ENCODE measurements at regions not wholly inside any gene's neighbourhood (a gene's known extent, or its start where the extent isn't known, plus 50 kb on each side); places are given as distances from the start of the nearest gene placed in this dataset.
"Not testable (repeated sequence)": the region's sequence is repeated elsewhere in the genome, so short reads cannot be mapped to it uniquely, and the experiment has no call there.

DNA sequence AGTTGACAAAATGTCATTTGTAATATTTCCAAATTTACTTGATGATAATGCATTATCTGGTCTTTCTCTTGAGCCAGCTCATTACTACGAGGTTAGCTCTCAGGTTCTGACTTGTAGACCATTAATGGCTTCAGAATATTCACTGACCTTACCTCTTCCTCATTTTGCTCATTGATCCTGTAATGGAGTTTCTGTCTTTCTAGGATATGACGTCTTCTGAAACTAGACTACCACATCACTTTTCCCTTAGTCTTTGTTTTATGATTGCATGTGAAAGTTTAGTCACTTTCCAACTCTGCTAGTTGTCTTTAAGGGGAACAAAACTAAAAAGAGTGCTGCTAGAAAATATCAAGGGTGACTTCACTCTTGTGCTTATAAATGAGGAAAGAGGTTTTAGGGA is 697.6 kb downstream of the JRKL start:
- FAIRE-seq = no peak
- no peak for DNase-seq (ENCODE audit: insufficient read length, low spot score)
- TF ChIP-seq POLR2A (IDR thresholded peaks at IDR 0.05; ENCODE audit: low read depth, low read length) = no peak

DNA sequence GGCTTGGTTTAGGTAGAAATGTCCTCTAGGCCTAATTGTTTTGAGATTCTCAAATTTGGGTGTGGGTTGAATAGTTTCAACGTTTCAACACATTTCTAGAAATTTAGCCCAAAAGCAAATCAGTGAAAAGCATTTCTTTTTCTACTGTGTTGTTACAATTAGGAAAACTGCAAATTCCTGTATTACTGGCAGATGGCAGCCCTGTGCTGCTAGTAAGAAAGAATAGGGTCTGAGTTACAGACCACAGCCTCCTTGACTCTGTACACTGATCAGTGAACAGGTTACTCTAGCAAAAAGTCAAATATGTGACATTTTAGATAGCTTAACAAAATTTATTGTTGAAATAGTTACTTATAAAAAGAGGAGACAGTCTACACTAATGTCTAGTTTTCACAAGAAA is 703.0 kb downstream of the JRKL start:
- DNase-seq (ENCODE audit: insufficient read length, low spot score) (no peak), FAIRE-seq (no peak)

DNA sequence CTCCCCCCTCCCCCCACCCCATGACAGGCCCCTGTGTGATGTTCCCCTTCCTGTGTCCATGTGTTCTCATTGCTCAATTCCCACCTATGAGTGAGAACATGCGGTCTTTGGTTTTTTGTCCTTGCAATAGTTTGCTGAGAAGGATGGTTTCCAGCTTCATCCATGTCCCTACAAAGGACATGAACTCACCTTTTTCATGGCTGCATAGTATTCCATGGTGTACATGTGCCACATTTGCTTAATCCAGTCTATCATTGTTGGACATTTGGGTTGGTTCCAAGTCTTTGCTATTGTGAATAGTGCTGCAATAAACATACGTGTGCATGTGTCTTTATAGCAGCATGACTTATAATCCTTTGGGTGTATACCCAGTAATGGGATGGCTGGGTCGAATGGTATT is 712.4 kb downstream of the JRKL start:
- not testable (repeated sequence) for DNase-seq (ENCODE audit: insufficient read length, low spot score); FAIRE-seq

More for the DNA sequence above, 703.0 kb downstream of the JRKL start:
- TF ChIP-seq POLR2A (IDR thresholded peaks at IDR 0.05; ENCODE audit: low read depth, low read length) = no peak

DNA sequence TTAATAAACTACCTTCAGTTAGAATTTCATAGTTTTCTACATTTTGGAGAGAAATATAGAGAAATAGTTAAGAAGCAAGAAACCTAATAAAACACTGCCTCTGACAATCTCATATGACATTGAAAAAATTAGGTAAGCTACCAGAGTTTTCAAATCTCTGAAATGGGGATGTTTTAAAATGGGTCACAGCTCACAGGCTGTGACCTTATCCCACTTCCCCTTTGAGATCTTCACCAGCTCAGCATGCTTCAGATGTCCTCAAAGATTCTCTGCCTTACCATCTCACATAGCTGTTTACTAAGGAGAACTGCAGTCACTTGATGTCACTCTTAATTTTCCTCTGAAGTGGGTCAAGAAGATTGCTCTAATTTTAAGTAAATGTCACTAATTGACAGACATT is 717.8 kb downstream of the JRKL start:
- FAIRE-seq (no peak), DNase-seq (ENCODE audit: insufficient read length, low spot score) (no peak)
- no peak for TF ChIP-seq POLR2A (IDR thresholded peaks at IDR 0.05; ENCODE audit: low read depth, low read length)

DNA sequence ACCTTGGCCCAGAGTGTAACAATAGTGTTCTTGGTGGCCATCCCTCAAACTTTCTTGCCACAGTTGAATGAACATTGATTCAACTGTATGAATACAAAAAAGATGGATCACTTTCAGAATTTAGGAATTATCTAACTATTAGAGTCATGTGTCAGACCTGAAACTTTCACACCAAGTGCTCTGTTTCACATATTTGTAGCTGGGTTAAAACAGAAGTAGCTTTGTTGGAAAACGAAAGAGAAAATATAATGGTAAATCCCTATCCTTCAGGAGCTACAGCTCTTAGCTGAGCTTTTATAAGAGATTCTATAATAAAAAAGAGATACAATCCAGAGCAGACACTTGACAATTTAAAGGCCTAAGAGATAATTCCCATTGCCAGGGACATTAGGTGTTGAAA is 719.3 kb downstream of the JRKL start:
- DNase-seq (ENCODE audit: insufficient read length, low spot score) = no peak
- TF ChIP-seq POLR2A (IDR thresholded peaks at IDR 0.05; ENCODE audit: low read depth, low read length) = no peak
- FAIRE-seq = no peak

DNA sequence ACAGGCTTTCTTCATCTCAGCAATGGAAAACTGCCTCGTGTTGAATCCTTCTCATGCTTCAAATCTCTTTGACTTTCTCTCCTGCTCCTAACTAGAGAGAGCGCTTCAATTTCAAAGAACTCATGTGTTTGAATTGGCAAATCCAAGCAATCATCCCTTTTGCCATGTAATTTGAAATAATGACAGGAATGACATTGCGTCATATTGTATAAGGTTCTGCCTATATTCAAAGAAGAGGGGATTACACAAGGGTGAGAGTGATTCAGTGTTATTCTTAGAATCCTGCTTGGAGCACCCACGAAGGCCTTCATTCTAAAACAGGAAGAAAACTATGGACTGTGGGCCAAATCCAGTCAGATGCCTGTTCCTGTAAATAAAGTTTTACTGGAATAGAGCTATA is 720.6 kb downstream of the JRKL start:
- no peak for FAIRE-seq
- no peak for TF ChIP-seq POLR2A (IDR thresholded peaks at IDR 0.05; ENCODE audit: low read depth, low read length)
- DNase-seq (ENCODE audit: insufficient read length, low spot score) = no peak

DNA sequence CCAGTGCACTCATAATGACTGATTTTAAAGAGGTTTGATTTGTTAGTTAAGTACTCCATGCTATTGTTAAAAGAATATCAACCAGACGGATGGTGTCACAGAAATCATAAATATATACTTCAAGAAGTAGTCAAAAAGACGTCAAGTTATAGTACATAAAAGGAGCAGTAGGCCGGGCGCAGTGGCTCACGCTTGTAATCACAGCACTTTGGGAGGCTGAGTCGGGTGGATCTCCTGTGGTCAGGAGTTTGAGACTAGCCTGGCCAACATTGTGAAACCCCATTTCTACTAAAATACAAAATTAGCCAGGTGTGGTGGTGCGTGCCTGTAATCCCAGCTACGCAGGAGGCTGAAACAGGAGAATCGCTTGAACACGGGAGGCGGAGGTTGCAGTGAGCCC is 721.7 kb downstream of the JRKL start:
- no peak for FAIRE-seq
- no peak for TF ChIP-seq POLR2A (IDR thresholded peaks at IDR 0.05; ENCODE audit: low read depth, low read length)
- DNase-seq (ENCODE audit: insufficient read length, low spot score) = no peak

DNA sequence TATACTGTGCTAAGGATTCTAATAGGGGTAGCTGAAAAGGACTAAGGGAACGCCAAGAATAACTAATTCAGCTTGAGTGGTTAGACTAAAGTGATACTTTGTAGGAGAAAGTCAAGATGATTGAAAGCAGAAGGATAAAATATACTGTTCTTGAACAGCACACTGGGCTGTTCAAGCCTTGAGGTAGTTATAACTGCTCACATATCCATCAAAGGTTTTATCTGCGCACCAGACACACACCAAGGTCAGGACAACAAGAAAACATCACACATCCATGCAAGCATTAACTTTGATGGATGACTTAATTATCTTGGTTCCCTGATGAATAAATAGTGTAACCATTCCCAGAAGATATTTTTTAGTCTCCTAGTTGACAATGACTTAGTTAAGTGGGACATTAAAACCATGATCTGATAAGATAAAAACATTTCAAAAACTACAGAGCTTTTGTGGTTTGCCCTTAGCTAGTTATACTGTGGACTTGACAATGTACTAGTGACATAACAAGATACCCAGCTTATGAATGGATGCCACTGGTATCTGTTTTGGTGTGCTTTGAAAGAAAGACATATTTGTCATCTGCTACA is 728.9 kb downstream of the JRKL start:
- DNase-seq (ENCODE audit: insufficient read length, low spot score) (no peak), FAIRE-seq (no peak)
- no peak for TF ChIP-seq POLR2A (IDR thresholded peaks at IDR 0.05; ENCODE audit: low read depth, low read length)

DNA sequence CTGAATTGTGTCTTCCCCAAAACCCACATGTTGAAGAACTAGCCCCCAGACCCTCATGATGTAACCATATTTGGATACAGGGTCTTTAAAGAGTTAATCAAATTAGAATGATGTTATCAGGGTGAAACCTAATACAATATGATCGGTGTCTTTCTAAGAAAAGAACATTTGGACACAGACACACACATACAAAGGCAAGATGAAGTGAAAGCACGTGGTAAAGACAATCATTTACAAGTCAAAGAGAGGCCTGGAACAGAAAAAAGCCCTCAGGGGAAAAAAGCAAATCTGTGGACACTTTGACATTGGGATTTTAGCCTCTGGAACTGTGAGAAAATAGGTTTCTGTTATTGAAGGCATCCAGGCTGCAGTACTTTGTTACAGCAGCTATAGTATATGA is 733.4 kb downstream of the JRKL start:
- FAIRE-seq (no peak), DNase-seq (ENCODE audit: insufficient read length, low spot score) (no peak)
- TF ChIP-seq POLR2A (IDR thresholded peaks at IDR 0.05; ENCODE audit: low read depth, low read length) = no peak

DNA sequence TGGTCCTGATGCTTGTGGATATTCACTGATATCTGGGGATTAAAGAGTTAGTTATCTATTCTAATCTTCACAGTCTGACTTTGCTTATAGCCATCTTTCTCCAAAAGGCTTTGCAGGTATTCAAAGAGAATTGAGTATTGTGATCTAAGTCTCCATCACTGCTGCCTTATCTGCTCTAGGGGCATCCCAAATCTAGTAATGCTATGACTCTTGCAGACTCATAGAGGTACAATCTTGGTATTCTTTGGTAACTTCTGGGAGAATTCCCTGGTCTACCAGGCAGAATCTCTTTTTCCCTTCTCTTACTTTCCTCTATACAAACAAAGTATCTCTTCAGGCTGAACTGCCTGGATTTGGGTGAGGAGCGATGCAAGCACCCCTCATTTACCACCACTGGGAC is 746.3 kb downstream of the JRKL start:
- DNase-seq (ENCODE audit: insufficient read length, low spot score) (no peak), FAIRE-seq (no peak)
- TF ChIP-seq POLR2A (IDR thresholded peaks at IDR 0.05; ENCODE audit: low read depth, low read length) = no peak

DNA sequence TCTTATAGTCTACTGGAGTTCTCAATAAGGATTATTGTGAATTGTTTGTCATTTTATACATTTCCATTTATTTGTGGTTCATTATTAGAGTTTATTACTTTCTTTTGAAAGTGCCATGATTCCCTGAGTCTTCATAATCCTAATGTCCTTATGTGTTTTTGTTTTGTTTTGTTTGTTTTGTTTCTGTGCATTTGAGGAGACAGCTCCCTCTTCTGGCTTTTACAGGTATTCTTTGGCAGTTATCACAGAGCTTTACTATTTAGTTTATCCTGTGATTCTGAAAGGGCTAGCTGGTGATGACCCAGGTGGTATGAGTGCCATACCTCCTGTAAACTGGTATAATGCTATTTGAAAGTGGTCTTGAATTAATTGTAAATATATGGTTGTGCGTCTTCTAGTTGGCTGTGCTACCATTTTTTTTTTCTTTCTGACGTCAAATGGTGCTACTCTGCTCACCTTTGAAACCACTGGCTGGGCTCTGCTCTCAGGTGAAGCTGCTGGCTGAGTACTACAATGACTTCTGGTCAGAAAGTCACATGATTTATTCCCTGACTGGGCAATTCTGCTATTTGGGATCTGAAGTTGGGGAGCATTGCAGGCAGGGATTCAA is 751.2 kb downstream of the JRKL start:
- peak; percentile 0 for DNase-seq (ENCODE audit: insufficient read length, low spot score)
- no peak for FAIRE-seq
- no peak for TF ChIP-seq POLR2A (IDR thresholded peaks at IDR 0.05; ENCODE audit: low read depth, low read length)

DNA sequence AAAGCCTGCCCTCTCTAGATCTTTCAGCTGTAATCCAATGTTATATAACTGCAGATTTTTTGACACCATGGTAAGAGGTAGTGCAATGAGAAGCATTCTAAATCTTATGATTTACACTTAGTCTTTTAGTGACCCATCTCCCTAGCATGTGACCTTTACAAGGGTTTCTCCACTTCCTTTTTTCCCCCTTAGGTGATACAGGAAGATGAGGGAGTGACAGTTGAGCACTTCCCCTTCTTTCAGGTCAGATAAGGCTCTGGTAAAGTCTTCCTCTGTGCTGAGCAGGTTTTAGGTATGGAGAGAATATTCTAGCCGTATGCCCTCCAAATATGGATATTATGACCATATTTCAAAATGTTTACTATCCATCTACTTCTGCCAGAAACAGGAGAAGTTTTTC is 753.6 kb downstream of the JRKL start:
- FAIRE-seq (no peak), DNase-seq (ENCODE audit: insufficient read length, low spot score) (no peak)
- no peak for TF ChIP-seq POLR2A (IDR thresholded peaks at IDR 0.05; ENCODE audit: low read depth, low read length)

DNA sequence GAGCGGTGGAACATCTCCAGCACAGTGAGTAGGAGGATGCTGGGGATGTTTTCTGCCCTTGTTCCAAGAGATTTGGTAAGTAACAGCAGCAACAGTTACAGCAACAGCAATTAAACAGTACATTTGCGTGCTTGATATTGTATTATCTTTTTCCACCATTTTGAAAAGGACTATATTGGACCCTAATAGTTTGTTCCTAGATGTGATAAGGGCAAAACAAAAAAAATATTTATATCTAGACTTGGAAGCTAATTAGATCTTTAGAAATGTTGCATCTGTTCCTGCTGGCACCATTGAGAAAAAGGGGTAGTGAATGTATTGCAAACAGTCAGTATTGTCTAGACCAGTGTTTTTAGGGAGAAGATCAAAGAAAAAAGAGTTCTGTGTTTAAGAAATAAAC is 759.9 kb downstream of the JRKL start:
- no peak for FAIRE-seq
- TF ChIP-seq POLR2A (IDR thresholded peaks at IDR 0.05; ENCODE audit: low read depth, low read length) = no peak

DNA sequence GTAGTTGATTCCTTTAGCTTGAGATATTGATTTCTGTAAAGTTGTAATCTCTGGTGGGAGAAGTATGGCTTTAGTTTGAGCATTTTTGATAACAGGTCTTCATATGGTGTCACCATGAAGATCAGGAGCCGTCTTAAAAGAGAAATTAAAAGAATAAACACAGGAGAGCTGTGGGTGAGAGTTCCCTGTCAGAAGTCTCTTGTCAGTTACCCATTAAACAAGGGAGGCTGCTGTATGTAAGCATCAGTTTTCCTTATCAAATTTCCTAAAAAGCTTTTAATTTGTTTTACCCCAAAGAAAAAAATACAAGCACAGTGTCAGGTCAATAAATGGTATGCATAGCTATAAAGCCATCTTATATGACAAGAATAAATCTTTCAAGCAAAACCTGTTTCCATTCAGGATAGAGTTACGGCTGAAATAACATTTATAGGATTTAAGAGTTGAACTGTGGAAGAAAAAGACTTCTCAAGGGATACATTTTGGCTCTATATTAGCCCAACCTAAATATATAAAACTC is 767.5 kb downstream of the JRKL start:
- no peak for TF ChIP-seq POLR2A (IDR thresholded peaks at IDR 0.05; ENCODE audit: low read depth, low read length)
- FAIRE-seq = no peak
- DNase-seq (ENCODE audit: insufficient read length, low spot score) = no peak

More for the DNA sequence above, 759.9 kb downstream of the JRKL start:
- DNase-seq (ENCODE audit: insufficient read length, low spot score) = no peak

DNA sequence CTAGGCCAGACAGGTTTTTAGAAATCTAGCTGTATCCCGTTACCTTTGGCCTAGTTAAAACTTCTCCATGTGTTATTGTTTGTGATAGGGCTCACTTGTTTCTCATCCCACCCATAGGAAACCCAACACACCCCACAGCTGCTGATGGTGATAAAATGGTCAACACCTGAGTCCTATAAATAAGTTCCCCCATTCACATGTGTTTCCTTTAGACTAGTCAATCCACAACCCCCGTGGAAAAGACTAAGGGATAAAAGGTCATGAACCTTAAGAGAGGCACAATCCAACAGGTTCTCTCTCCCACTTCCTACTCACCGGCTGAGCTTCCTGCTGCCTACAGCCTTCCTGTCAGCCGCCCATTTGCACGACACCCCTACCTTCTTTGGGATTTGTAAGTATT is 768.4 kb downstream of the JRKL start:
- no peak for TF ChIP-seq POLR2A (IDR thresholded peaks at IDR 0.05; ENCODE audit: low read depth, low read length)
- DNase-seq (ENCODE audit: insufficient read length, low spot score) = no peak
- no peak for FAIRE-seq
